A549 (cell line): ENCODE measurements at regions not wholly inside any gene's neighbourhood (a gene's known extent, or its start where the extent isn't known, plus 50 kb on each side); places are given as distances from the start of the nearest gene placed in this dataset.

Experiments
- HOXA7 ChIP-seq: fragments of 250-450 bp; sonication (Bioruptor Pico); IDR thresholded peaks from 2 replicates; pipeline ENCODE4 v1.5.0; 2020; ENCODE audit warnings: mild to moderate bottlenecking, moderate library complexity
- TF ChIP-seq, protein P1 (sequence below): fragments of >200 bp; sonication (Bioruptor Twin); formaldehyde crosslinking; IDR thresholded peaks from 3 replicates; pipeline ENCODE4 v1.5.1; 2016

DNA sequence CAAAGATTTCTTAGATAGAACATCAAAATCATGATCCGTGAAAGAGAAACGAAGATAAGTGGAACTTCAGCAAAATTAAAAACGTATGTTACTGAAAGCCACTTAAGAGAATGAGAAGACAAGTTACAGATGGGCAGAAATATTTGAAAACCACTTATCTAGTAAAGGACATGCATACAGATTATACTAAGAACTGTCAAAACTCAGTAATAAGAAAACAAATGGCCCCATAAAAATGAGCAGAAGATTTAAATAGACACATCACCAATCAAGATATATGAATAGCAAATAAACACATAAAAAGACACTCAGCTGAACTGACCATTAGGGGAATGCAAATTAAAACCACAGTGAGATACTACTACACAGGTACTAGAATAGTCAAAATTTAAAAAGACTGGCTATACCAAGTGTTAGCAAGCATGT is 343.7 kb downstream of the PTEN start:
- no peak for TF ChIP-seq HOXA7 (CRISPR knock-in tag)
- TF ChIP-seq, protein P1, sequence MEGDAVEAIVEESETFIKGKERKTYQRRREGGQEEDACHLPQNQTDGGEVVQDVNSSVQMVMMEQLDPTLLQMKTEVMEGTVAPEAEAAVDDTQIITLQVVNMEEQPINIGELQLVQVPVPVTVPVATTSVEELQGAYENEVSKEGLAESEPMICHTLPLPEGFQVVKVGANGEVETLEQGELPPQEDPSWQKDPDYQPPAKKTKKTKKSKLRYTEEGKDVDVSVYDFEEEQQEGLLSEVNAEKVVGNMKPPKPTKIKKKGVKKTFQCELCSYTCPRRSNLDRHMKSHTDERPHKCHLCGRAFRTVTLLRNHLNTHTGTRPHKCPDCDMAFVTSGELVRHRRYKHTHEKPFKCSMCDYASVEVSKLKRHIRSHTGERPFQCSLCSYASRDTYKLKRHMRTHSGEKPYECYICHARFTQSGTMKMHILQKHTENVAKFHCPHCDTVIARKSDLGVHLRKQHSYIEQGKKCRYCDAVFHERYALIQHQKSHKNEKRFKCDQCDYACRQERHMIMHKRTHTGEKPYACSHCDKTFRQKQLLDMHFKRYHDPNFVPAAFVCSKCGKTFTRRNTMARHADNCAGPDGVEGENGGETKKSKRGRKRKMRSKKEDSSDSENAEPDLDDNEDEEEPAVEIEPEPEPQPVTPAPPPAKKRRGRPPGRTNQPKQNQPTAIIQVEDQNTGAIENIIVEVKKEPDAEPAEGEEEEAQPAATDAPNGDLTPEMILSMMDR = no peak
